ENCODE measurements at regions not wholly inside any gene's neighbourhood (a gene's known extent, or its start where the extent isn't known, plus 50 kb on each side); places are given as distances from the start of the nearest gene placed in this dataset.
"Not testable (repeated sequence)": the region's sequence is repeated elsewhere in the genome, so short reads cannot be mapped to it uniquely, and the experiment has no call there.

GRCh38 chr11:14573539-14574057 lies 53.4 kb upstream of the PSMA1 start:
- not testable (repeated sequence) for DNase-seq

DNA sequence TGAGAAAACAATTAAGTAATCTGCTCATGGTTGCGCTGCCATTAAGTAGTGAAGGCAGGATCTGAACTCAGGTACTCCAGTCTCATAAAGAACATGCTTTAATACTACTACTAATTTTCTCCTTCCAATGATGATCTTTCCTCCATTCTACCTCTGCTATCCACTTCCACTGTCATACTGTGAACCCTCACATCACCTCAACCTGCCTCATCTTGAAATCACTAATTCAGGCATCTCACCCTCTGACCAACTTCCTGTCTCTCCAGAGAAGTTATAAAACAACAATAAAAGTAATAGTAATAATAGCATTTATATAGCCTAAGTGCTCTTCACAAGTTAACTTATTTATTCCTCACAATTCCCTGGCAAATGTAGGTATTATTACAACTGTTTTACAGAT lies 57.1 kb upstream of the PSMA1 start:
- no peak for DNase-seq

DNA sequence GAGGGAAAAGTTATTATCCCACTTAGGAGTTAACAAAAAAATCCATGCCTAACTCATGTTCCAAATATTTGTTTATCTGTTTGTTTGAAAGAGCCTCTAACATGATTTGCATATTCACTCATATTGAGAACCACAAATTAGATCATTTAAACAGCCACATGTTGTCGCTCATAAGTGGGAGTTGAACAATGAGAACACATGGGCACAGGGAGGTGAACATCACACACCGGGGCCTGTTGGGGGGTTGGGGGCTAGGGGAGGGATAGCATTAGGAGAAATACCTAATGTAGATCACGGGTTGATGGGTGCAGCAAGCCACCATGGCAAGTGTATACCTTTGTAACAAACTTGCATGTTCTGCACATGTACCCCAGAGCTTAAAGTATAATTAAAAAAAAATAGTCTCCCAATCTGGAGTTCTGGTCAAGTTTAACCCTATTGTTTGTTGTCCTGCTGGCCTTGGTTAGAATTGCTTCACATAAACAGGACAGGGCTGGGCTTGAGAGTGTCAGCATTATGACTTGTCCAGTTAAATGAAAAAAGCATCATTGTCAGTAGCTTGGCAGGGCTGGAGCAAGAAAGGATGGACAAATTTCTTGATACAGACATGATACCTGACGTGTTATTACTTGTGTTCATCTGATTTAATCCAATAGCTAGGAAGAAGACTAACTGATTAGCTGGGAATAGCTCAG lies 57.8 kb upstream of the PSMA1 start:
- DNase-seq: no peak

DNA sequence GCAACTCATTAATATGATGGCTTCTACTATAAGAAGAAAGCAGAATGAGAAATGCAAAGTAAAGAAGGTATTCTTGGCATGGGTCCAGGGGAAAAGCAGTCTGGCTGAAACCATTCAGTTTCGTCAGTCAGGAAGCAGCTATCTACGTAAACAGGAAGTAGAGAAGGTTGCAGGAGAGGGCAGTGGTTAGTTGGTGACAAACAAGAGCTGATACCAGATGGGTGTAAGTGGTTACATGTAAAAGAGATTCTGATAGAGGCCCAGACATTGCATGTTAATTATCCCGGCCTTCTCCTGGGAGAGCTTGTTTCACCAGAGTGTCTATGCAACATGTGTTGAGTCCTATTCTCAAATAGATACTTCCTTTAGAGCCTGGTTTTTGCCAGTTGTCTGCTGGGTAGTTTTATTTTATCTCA lies 58.4 kb upstream of the PSMA1 start:
- no peak for DNase-seq

GRCh38 chr11:14579646-14580045 lies 59.5 kb upstream of the PSMA1 start:
- DNase-seq: no peak

- no peak for DNase-seq
Measured at GRCh38 chr11:14582793-14583192, 60.8 kb upstream of the PDE3B start.

GRCh38 chr11:14583252-14584034 lies 60.2 kb upstream of the PDE3B start:
- peak; percentile 11 for DNase-seq

DNA sequence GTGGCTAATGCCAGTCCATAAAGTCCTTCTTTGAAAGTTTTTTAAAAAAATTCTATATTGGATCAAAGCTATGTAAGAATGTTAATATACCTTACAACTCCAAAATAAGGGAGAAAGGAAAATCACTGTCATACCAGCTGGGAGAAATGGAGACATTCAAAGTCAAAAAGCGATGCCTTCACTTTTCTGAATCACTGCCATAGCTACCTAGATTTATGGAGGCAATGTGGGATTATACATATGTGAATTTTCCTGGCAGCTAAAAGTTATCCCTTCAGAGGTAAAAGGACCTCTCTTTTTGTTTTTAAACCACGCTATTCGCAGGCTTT lies 59.6 kb upstream of the PDE3B start:
- DNase-seq: no peak

DNA sequence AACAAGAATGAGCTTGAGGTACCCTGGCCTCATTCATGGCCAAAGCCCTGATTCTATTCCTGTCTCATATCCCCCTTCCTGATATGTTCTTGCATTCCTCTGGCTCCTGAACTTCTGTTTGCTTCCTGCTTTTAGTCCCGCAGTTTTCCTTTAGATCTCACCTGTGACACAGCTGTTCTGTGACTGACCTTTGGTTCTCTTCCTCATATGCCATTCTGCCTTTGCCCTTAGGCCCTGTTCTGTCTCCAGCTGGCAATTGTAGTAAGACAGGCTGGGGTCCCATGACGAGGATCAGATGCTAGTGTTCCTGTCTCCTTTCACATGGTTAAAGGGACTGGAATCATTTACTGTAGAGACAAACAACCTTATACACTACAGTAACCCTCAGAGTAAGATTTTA lies 59.0 kb upstream of the PDE3B start:
- no peak for DNase-seq

DNA sequence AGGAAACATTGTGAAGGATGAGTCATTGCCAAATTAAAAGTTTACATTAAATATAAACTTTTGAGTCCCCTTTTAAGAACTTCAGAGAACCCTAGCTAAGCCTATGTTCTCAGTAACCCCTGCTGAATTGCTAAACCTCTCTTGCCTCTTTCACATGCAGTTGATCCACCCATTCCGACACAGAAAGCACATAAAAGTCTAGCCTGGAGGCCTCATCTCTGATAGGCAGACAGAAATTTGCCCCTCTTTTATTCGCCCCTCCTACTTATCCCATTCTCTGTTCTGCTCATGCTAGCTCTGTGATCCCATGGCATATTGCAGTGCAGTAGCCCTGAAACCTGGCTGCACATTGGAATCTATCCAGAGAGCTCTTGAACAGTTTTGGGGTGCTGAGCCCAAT lies 58.2 kb upstream of the PDE3B start:
- no peak for DNase-seq

GRCh38 chr11:14587258-14587657 lies 56.3 kb upstream of the PDE3B start:
- no peak for DNase-seq

DNA sequence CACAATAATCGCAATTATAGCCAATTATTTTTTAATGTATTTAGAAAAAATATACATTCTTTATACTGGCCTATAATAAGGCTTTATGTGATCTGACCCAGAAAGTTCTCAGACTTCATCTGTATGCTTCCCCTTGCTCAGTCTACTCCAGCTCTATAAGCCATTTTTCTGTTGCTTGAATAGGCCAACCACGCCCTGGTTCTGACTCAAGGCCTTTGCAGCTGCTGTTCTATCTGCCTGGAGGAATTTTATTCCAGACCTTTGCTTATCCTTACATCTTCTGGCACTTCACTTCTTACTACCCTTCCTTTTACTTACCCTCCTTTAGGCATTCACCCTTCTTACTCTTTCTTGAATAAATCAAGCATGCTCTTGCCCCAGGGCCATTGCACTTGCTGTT lies 54.9 kb upstream of the PDE3B start:
- DNase-seq: no peak

DNA sequence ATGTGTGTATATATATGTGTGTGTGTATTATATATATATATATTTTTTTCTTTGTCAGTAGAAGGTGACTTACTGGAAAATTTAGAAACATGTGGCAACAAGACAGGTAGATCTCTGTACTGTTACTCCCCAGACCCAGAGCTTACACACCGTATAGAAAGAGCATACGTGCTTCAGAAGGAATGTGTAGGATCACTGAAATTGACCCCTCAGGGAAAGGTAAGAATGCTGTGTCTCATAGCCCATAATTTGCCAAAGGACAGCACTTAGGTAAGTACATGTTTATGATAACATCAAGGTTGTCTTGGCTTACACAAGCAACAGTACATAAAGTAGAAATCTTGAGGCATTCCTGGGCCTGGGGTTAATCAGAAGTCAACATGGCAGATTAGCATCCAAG lies 54.2 kb upstream of the PDE3B start:
- DNase-seq: no peak

- DNase-seq: not testable (repeated sequence)
Measured at GRCh38 chr11:14591046-14591445, 52.6 kb upstream of the PDE3B start.

DNA sequence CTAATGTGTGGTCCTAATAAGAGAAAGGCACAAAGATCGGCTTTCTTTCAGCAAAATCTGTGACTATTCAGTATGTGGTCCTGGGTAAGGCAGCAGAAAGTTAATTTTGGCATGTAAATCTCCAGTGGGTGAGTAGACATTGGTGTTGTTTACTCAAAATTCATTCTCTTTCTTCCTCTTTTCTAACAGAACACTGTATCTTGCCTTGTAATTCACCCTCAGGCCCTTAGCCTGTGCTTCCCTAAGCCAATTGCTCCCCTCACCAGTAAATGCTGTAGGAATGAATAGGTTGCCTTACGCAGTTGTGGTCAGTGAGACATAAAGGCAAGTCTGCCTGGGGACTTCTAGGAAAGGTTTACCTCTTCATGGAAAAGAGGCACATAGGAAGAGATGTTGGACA lies 49.9 kb upstream of the PDE3B start:
- DNase-seq: no peak
